GM23338 (cell line): ENCODE measurements at regions not wholly inside any gene's neighbourhood (a gene's known extent, or its start where the extent isn't known, plus 50 kb on each side); places are given as distances from the start of the nearest gene placed in this dataset.

Experiments used
- ATAC-seq: fragments of 200-7000 bp; cut with Tn5 transposase; 3 replicates; pipeline ENCODE4 v1.9.1; 2020
- DNase-seq: peaks from one replicate; pipeline ENCODE4 v3.0.0-alpha.2; 2015; ENCODE audit warnings: low spot score
- H2AFZ ChIP-seq: fragments of 200-600 bp; sonication (generic); 2 replicates; pipeline ENCODE4 v1.8.0; 2016; ENCODE audit warnings: antibody characterized with exemption, mild to moderate bottlenecking, moderate library complexity
- H3F3A ChIP-seq: fragments of 200-600 bp; sonication (generic); replicated peaks from 2 replicates; pipeline ENCODE4 v1.8.0; 2017; ENCODE audit warnings: antibody characterized with exemption, mixed run types, low read depth
- H3K27ac ChIP-seq: fragments of 200-600 bp; sonication (generic); 2 replicates; pipeline ENCODE4 v1.6.1; 2016; ENCODE audit warnings: low read depth
- H3K27me3 ChIP-seq: fragments of 200-600 bp; sonication (generic); 2 replicates; pipeline ENCODE4 v1.8.0; 2016; ENCODE audit warnings: mild to moderate bottlenecking, mixed run types, moderate library complexity; ENCODE audit not compliant: insufficient read depth
- H3K36me3 ChIP-seq: fragments of 200-600 bp; sonication (generic); 2 replicates; pipeline ENCODE4 v1.8.0; 2016; ENCODE audit warnings: mild to moderate bottlenecking; ENCODE audit not compliant: insufficient read depth
- H3K4me1 ChIP-seq: fragments of 200-600 bp; sonication (generic); 2 replicates; pipeline ENCODE4 v1.8.0; 2016; ENCODE audit warnings: mild to moderate bottlenecking, moderate library complexity; ENCODE audit not compliant: insufficient read depth
- H3K4me2 ChIP-seq: fragments of 200-600 bp; sonication (generic); 2 replicates; pipeline ENCODE4 v1.7.1; 2017; ENCODE audit warnings: mixed run types
- H3K4me3 ChIP-seq: fragments of 200-600 bp; sonication (generic); 2 replicates; pipeline ENCODE4 v1.6.1; 2016; ENCODE audit warnings: mixed run types
- H3K79me2 ChIP-seq: fragments of 200-600 bp; sonication (generic); replicated peaks from 2 replicates; pipeline ENCODE4 v1.8.0; 2017; ENCODE audit warnings: mild to moderate bottlenecking; ENCODE audit not compliant: insufficient read depth
- H3K9me2 ChIP-seq: fragments of 200-600 bp; sonication (generic); 2 replicates; pipeline ENCODE4 v1.8.0; 2017; ENCODE audit not compliant: insufficient read depth
- H4K20me1 ChIP-seq: fragments of 200-600 bp; sonication (generic); replicated peaks from 2 replicates; pipeline ENCODE4 v1.8.0; 2017; ENCODE audit warnings: mild to moderate bottlenecking; ENCODE audit not compliant: insufficient read depth
- H3K27ac Mint-ChIP-seq: 2 replicates; pipeline ENCODE4 v1.8.0; 2020; ENCODE audit warnings: inconsistent platforms, mild to moderate bottlenecking, moderate library complexity, mixed read lengths
- H3K27me3 Mint-ChIP-seq: 3 replicates; pipeline ENCODE4 v1.8.0; 2022; ENCODE audit warnings: low read depth, mild to moderate bottlenecking, moderate library complexity, mixed read lengths, inconsistent platforms; ENCODE audit not compliant: insufficient read depth, poor library complexity
- H3K36me3 Mint-ChIP-seq: 3 replicates; pipeline ENCODE4 v1.8.0; 2021; ENCODE audit warnings: low read depth, mild to moderate bottlenecking, inconsistent platforms, moderate library complexity, mixed read lengths
- H3K4me1 Mint-ChIP-seq: 3 replicates; pipeline ENCODE4 v1.8.0; 2020; ENCODE audit warnings: mild to moderate bottlenecking, inconsistent platforms, mixed read lengths
- H3K4me3 Mint-ChIP-seq: 3 replicates; pipeline ENCODE4 v1.8.0; 2021; ENCODE audit warnings: moderate library complexity, mild to moderate bottlenecking, inconsistent platforms, mixed read lengths
- H3K9me3 Mint-ChIP-seq: 3 replicates; pipeline ENCODE4 v1.8.0; 2020; ENCODE audit warnings: moderate library complexity, mild to moderate bottlenecking, inconsistent platforms, mixed read lengths
- CREB1 ChIP-seq: fragments of 250-450 bp; sonication (Bioruptor Pico); IDR thresholded peaks from 2 replicates; pipeline ENCODE4 v1.5.0; 2020; ENCODE audit warnings: low read depth, mild to moderate bottlenecking, moderate library complexity
- EZH2 ChIP-seq: fragments of 200-600 bp; sonication (generic); IDR thresholded peaks from one replicate; pipeline ENCODE4 v1.8.0; 2017; ENCODE audit warnings: antibody characterized with exemption, mild to moderate bottlenecking, low read depth; ENCODE audit not compliant: unreplicated experiment
- EZH2phosphoT487 ChIP-seq: fragments of 200-600 bp; sonication (generic); IDR thresholded peaks from one replicate; pipeline ENCODE4 v1.8.1; 2018; ENCODE audit warnings: antibody characterized with exemption; ENCODE audit not compliant: unreplicated experiment
- JUNB ChIP-seq: IDR thresholded peaks from one replicate; pipeline ENCODE4 v1.6.1; 2016; ENCODE audit warnings: antibody characterized with exemption; ENCODE audit not compliant: unreplicated experiment
- NANOG ChIP-seq: IDR thresholded peaks from 2 replicates; pipeline ENCODE4 v1.6.1; 2016; ENCODE audit warnings: antibody characterized with exemption, borderline replicate concordance
- POLR2AphosphoS5 ChIP-seq: IDR thresholded peaks from 2 replicates; pipeline ENCODE4 v1.6.1; 2016; ENCODE audit warnings: antibody characterized with exemption, low read depth
- STAT1 ChIP-seq: IDR thresholded peaks from one replicate; pipeline ENCODE4 v1.6.1; 2016; ENCODE audit warnings: antibody characterized with exemption; ENCODE audit not compliant: unreplicated experiment
- ZNF114 ChIP-seq: fragments of 250-450 bp; sonication (Bioruptor Pico); IDR thresholded peaks from 2 replicates; pipeline ENCODE4 v1.5.0; 2020; ENCODE audit warnings: mild to moderate bottlenecking, moderate library complexity
- ZNF331 ChIP-seq: fragments of 250-450 bp; sonication (Bioruptor Pico); IDR thresholded peaks from 2 replicates; pipeline ENCODE4 v1.5.0; 2020; ENCODE audit warnings: low read depth, mild to moderate bottlenecking, moderate library complexity
- TF ChIP-seq, protein P1 (sequence below): fragments of 250-450 bp; sonication (Bioruptor Pico); IDR thresholded peaks from 2 replicates; pipeline ENCODE4 v1.5.0; 2020; ENCODE audit warnings: mild to moderate bottlenecking, moderate library complexity
- TF ChIP-seq, protein P2 (sequence below): IDR thresholded peaks from 2 replicates; pipeline ENCODE4 v1.6.1; 2016; ENCODE audit warnings: antibody characterized with exemption
- TF ChIP-seq, protein P3 (sequence below): IDR thresholded peaks from one replicate; pipeline ENCODE4 v1.6.1; 2018; ENCODE audit warnings: antibody characterized with exemption; ENCODE audit not compliant: unreplicated experiment
- TF ChIP-seq, protein P4 (sequence below), 2 experiments: fragments of 200-600 bp in 1 of 2; sonication (generic) in 1 of 2; conservative IDR thresholded peaks; 2 replicates each; pipeline versions ENCODE4 v1.5.1 to v1.6.1; 2016 to 2017; ENCODE audit warnings: antibody characterized with exemption in 2 of 2, low read depth in 2 of 2, mild to moderate bottlenecking in 2 of 2, moderate library complexity in 1 of 2

DNA sequence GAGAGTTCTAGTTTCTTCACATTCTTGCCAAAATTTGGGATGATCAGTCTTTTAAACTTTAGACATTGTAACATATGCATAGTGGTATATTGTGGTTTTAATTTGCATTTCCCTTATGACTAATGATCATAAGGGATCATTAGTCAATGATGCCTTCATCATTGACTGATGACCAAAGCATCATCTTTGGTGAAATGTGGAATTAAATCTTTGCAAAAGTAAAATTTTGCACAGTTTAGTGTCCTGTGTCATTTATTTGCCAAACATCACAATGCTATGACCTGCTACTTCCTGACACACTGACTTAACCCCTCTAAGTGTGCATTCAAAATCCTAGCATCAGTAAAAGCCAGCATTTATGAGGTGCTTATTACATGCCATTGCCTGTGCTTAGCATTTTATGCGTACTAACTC is 58.9 kb upstream of the SLC1A4 start:
- TF ChIP-seq EZH2phosphoT487: no peak
- no peak for TF ChIP-seq STAT1
- TF ChIP-seq JUNB: no peak
- no peak for TF ChIP-seq ZNF114 (CRISPR knock-in tag)
- no peak for TF ChIP-seq CREB1
- TF ChIP-seq, protein P1, sequence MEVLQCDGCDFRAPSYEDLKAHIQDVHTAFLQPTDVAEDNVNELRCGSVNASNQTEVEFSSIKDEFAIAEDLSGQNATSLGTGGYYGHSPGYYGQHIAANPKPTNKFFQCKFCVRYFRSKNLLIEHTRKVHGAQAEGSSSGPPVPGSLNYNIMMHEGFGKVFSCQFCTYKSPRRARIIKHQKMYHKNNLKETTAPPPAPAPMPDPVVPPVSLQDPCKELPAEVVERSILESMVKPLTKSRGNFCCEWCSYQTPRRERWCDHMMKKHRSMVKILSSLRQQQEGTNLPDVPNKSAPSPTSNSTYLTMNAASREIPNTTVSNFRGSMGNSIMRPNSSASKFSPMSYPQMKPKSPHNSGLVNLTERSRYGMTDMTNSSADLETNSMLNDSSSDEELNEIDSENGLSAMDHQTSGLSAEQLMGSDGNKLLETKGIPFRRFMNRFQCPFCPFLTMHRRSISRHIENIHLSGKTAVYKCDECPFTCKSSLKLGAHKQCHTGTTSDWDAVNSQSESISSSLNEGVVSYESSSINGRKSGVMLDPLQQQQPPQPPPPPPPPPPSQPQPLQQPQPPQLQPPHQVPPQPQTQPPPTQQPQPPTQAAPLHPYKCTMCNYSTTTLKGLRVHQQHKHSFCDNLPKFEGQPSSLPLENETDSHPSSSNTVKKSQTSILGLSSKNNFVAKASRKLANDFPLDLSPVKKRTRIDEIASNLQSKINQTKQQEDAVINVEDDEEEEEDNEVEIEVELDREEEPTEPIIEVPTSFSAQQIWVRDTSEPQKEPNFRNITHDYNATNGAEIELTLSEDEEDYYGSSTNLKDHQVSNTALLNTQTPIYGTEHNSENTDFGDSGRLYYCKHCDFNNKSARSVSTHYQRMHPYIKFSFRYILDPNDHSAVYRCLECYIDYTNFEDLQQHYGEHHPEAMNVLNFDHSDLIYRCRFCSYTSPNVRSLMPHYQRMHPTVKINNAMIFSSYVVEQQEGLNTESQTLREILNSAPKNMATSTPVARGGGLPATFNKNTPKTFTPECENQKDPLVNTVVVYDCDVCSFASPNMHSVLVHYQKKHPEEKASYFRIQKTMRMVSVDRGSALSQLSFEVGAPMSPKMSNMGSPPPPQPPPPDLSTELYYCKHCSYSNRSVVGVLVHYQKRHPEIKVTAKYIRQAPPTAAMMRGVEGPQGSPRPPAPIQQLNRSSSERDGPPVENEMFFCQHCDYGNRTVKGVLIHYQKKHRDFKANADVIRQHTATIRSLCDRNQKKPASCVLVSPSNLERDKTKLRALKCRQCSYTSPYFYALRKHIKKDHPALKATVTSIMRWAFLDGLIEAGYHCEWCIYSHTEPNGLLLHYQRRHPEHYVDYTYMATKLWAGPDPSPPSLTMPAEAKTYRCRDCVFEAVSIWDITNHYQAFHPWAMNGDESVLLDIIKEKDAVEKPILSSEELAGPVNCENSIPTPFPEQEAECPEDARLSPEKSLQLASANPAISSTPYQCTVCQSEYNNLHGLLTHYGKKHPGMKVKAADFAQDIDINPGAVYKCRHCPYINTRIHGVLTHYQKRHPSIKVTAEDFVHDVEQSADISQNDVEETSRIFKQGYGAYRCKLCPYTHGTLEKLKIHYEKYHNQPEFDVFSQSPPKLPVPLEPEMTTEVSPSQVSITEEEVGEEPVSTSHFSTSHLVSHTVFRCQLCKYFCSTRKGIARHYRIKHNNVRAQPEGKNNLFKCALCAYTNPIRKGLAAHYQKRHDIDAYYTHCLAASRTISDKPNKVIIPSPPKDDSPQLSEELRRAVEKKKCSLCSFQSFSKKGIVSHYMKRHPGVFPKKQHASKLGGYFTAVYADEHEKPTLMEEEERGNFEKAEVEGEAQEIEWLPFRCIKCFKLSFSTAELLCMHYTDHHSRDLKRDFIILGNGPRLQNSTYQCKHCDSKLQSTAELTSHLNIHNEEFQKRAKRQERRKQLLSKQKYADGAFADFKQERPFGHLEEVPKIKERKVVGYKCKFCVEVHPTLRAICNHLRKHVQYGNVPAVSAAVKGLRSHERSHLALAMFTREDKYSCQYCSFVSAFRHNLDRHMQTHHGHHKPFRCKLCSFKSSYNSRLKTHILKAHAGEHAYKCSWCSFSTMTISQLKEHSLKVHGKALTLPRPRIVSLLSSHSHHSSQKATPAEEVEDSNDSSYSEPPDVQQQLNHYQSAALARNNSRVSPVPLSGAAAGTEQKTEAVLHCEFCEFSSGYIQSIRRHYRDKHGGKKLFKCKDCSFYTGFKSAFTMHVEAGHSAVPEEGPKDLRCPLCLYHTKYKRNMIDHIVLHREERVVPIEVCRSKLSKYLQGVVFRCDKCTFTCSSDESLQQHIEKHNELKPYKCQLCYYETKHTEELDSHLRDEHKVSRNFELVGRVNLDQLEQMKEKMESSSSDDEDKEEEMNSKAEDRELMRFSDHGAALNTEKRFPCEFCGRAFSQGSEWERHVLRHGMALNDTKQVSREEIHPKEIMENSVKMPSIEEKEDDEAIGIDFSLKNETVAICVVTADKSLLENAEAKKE (CRISPR knock-in tag): no peak
- TF ChIP-seq, protein P2, sequence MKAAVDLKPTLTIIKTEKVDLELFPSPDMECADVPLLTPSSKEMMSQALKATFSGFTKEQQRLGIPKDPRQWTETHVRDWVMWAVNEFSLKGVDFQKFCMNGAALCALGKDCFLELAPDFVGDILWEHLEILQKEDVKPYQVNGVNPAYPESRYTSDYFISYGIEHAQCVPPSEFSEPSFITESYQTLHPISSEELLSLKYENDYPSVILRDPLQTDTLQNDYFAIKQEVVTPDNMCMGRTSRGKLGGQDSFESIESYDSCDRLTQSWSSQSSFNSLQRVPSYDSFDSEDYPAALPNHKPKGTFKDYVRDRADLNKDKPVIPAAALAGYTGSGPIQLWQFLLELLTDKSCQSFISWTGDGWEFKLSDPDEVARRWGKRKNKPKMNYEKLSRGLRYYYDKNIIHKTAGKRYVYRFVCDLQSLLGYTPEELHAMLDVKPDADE: no peak
- TF ChIP-seq, protein P3, sequence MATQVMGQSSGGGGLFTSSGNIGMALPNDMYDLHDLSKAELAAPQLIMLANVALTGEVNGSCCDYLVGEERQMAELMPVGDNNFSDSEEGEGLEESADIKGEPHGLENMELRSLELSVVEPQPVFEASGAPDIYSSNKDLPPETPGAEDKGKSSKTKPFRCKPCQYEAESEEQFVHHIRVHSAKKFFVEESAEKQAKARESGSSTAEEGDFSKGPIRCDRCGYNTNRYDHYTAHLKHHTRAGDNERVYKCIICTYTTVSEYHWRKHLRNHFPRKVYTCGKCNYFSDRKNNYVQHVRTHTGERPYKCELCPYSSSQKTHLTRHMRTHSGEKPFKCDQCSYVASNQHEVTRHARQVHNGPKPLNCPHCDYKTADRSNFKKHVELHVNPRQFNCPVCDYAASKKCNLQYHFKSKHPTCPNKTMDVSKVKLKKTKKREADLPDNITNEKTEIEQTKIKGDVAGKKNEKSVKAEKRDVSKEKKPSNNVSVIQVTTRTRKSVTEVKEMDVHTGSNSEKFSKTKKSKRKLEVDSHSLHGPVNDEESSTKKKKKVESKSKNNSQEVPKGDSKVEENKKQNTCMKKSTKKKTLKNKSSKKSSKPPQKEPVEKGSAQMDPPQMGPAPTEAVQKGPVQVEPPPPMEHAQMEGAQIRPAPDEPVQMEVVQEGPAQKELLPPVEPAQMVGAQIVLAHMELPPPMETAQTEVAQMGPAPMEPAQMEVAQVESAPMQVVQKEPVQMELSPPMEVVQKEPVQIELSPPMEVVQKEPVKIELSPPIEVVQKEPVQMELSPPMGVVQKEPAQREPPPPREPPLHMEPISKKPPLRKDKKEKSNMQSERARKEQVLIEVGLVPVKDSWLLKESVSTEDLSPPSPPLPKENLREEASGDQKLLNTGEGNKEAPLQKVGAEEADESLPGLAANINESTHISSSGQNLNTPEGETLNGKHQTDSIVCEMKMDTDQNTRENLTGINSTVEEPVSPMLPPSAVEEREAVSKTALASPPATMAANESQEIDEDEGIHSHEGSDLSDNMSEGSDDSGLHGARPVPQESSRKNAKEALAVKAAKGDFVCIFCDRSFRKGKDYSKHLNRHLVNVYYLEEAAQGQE: no peak
- TF ChIP-seq, protein P4, sequence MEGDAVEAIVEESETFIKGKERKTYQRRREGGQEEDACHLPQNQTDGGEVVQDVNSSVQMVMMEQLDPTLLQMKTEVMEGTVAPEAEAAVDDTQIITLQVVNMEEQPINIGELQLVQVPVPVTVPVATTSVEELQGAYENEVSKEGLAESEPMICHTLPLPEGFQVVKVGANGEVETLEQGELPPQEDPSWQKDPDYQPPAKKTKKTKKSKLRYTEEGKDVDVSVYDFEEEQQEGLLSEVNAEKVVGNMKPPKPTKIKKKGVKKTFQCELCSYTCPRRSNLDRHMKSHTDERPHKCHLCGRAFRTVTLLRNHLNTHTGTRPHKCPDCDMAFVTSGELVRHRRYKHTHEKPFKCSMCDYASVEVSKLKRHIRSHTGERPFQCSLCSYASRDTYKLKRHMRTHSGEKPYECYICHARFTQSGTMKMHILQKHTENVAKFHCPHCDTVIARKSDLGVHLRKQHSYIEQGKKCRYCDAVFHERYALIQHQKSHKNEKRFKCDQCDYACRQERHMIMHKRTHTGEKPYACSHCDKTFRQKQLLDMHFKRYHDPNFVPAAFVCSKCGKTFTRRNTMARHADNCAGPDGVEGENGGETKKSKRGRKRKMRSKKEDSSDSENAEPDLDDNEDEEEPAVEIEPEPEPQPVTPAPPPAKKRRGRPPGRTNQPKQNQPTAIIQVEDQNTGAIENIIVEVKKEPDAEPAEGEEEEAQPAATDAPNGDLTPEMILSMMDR (conservative IDR thresholded peaks at IDR 0.05; ENCODE audit: low read depth in 2 of 2): no peak
- no peak for TF ChIP-seq POLR2AphosphoS5
- no peak for TF ChIP-seq NANOG
- TF ChIP-seq ZNF331 (CRISPR knock-in tag): no peak
- no peak for TF ChIP-seq EZH2
- Histone ChIP-seq H3K4me1 (no peaks in the 10 kb centered on the region), H3K79me2 (no peaks in the 10 kb centered on the region), H3K4me3 (no peak overlapping the region), H2AFZ (no peak overlapping the region), H3K27ac (no peak overlapping the region), H3F3A (no peaks in the 10 kb centered on the region), H4K20me1 (no peaks in the 10 kb centered on the region), H3K9me2 (peaks cover under 1% of the 10 kb centered on the region; the same call in 1 of the 2 replicates), H3K36me3 (no peaks in the 10 kb centered on the region; the same call in 1 of the 2 replicates), H3K4me2 (no peak overlapping the region), H3K27me3 (no peaks in the 10 kb centered on the region)
- Mint-ChIP-seq H3K27me3 (peaks cover 3% of the 10 kb centered on the region), H3K4me3 (no peak overlapping the region), H3K4me1 (no peaks in the 10 kb centered on the region), H3K36me3 (peaks cover 19% of the 10 kb centered on the region), H3K27ac (no peak overlapping the region), H3K9me3 (peaks cover 28% of the 10 kb centered on the region)
- no peak for ATAC-seq
- no peak for DNase-seq
